ENCODE measurements at regions not wholly inside any gene's neighbourhood (a gene's known extent, or its start where the extent isn't known, plus 50 kb on each side); places are given as distances from the start of the nearest gene placed in this dataset.

DNA sequence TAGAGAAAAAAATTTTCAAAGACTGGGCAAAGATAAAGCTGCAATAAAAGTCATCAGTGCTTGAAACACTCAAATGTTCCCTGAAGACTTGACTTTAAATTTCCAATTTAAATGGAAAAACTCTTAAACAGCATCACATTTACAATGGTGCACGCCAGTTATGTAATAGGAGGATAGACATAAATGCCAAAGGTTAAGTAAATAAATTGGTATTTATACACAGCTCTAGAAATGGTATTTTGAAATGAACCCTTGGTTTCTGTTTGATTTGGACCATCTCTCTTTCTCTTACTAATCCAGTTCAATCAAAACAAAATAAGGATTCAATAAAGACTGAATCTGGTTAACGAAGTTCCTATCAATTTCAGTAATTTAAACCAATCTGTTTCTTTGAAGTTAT is 272.6 kb downstream of the GPM6A start:
- Histone ChIP-seq H3K27ac (no peak overlapping the region), H3K27me3 (ENCODE audit: control insufficient read depth, insufficient read depth, low read length) (no peaks in the 10 kb centered on the region), H2AFZ (no peak overlapping the region), H3K4me1 (no peaks in the 10 kb centered on the region), H3K4me2 (ENCODE audit: low read length) (no peak overlapping the region), H3K9me3 (ENCODE audit: control insufficient read depth, low read length) (no peaks in the 10 kb centered on the region), H3K9ac (no peak overlapping the region), H3K79me2 (no peaks in the 10 kb centered on the region), H3K36me3 (ENCODE audit: control insufficient read depth, insufficient read depth, low read length) (no peaks in the 10 kb centered on the region), H3K4me3 (ENCODE audit: low read depth, low read length) (no peak overlapping the region)
- no peak for TF ChIP-seq CTCF (IDR thresholded peaks at IDR 0.05)

DNA sequence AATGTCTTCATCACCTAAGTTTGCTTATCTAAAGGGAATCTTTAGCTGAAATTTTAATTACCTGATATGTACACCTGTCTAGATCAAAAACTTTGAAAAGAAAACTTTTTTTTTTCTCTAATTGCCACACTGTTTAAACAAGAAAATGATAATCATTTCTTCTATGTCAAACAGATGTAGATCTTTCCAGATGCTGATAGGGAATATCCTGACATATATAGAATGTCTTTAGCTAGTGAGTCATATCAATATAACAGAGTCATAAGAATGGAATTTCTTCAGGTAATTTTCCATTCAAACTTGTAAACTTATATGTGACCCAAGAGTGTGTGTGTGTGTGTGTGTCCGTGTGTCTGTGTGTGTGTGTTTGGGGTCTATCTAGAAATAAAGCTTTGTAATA is 271.9 kb downstream of the GPM6A start:
- H3K4me2 ChIP-seq (ENCODE audit: low read length) = no peak overlapping the region

DNA sequence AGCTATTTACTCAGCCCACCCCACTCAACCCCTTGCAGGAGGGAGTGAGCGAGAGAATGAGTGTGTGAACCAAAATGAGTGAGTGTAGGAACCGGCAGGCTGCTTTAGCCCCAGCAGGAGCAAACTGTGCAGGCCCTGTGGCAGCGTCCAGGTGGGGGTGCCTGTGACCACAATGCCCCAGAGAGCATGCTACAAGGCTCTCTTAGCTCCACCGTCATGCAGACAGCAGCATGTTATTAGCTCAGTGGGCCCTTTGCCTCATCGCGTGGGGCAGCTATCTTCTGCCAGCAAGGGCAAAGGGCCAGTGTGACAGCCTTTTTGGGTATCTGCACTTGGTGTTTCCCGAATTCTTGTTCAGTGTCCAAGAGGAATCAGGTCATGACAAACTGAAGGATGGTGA is 271.3 kb downstream of the GPM6A start:
- Histone ChIP-seq H3K9me3 (ENCODE audit: control insufficient read depth, low read length) (no peaks in the 10 kb centered on the region), H3K4me2 (ENCODE audit: low read length) (no peak overlapping the region), H3K27ac (no peak overlapping the region), H2AFZ (no peak overlapping the region), H3K4me3 (ENCODE audit: low read depth, low read length) (no peak overlapping the region), H3K9ac (no peak overlapping the region), H3K79me2 (no peaks in the 10 kb centered on the region), H3K4me1 (no peaks in the 10 kb centered on the region), H3K36me3 (ENCODE audit: control insufficient read depth, insufficient read depth, low read length) (no peaks in the 10 kb centered on the region), H3K27me3 (ENCODE audit: control insufficient read depth, insufficient read depth, low read length) (no peaks in the 10 kb centered on the region)
- TF ChIP-seq CTCF (IDR thresholded peaks at IDR 0.05) = no peak

More for the DNA sequence above, 271.9 kb downstream of the GPM6A start:
- Histone ChIP-seq H3K4me3 (ENCODE audit: low read depth, low read length) (no peak overlapping the region), H3K9ac (no peak overlapping the region), H3K36me3 (ENCODE audit: control insufficient read depth, insufficient read depth, low read length) (no peaks in the 10 kb centered on the region), H3K27me3 (ENCODE audit: control insufficient read depth, insufficient read depth, low read length) (no peaks in the 10 kb centered on the region), H3K79me2 (no peaks in the 10 kb centered on the region), H2AFZ (no peak overlapping the region), H3K9me3 (ENCODE audit: control insufficient read depth, low read length) (no peaks in the 10 kb centered on the region), H3K4me1 (no peaks in the 10 kb centered on the region), H3K27ac (no peak overlapping the region)
- no peak for TF ChIP-seq CTCF (IDR thresholded peaks at IDR 0.05)

DNA sequence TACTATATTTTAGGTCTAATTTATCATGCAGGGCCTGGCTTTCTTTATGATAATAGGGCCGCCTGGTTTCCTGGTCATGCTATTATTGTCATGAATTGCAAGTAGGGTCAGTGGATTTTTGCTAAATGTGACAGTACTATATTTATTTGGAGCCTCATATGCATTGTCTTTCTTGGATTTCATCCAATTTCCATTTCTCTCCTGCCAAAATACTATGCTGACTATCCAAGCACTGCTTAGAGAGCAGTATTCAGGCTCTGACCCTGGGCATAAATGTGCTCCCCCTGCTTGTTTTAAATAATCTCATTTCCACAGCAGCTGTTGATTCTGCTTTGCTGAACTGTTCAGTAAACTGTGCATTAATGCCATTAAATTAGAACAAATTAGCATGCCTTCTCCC is 269.3 kb downstream of the GPM6A start:
- Histone ChIP-seq H3K9ac (no peak overlapping the region), H3K4me1 (no peaks in the 10 kb centered on the region), H3K4me2 (ENCODE audit: low read length) (no peak overlapping the region), H3K4me3 (ENCODE audit: low read depth, low read length) (no peak overlapping the region), H2AFZ (no peak overlapping the region), H3K79me2 (no peaks in the 10 kb centered on the region), H3K27me3 (ENCODE audit: control insufficient read depth, insufficient read depth, low read length) (no peaks in the 10 kb centered on the region), H3K9me3 (ENCODE audit: control insufficient read depth, low read length) (no peaks in the 10 kb centered on the region), H3K36me3 (ENCODE audit: control insufficient read depth, insufficient read depth, low read length) (no peaks in the 10 kb centered on the region), H3K27ac (no peak overlapping the region)
- TF ChIP-seq CTCF (IDR thresholded peaks at IDR 0.05) = no peak

DNA sequence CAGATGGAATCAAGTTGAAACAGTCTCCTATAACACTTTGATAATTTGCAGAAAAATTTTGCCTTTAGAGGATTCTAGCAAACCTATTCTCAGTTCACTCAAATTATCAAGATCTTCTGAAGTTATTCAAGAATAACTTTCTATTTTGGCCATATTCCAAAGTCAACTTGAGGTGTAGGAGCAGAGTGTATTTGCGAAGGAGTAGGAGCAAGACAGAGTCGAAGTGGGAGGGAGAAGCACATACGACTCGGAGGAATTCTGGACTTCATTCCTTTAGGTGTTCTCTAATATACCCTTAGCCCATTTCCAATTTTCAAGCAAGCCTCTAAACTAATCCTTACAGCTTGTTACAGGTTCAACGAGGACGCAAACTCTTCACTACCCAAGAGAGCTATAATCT is 252.9 kb downstream of the GPM6A start:
- no peak overlapping the region for H2AFZ ChIP-seq
- no peak overlapping the region for H3K4me2 ChIP-seq (ENCODE audit: low read length)
- no peaks in the 10 kb centered on the region for H3K36me3 ChIP-seq (ENCODE audit: control insufficient read depth, insufficient read depth, low read length)
- H3K27me3 ChIP-seq (ENCODE audit: control insufficient read depth, insufficient read depth, low read length) = no peaks in the 10 kb centered on the region
- TF ChIP-seq CTCF (IDR thresholded peaks at IDR 0.05) = no peak
- no peak overlapping the region for H3K27ac ChIP-seq
- H3K4me1 ChIP-seq = no peaks in the 10 kb centered on the region
- H3K9ac ChIP-seq = no peak overlapping the region
- no peaks in the 10 kb centered on the region for H3K79me2 ChIP-seq
- H3K9me3 ChIP-seq (ENCODE audit: control insufficient read depth, low read length) = no peaks in the 10 kb centered on the region
- H3K4me3 ChIP-seq (ENCODE audit: low read depth, low read length) = no peak overlapping the region
